NCI-H748 treated with DMSO at 0.1 percent for 48 hours (cell line): ENCODE measurements at regions not wholly inside any gene's neighbourhood (a gene's known extent, or its start where the extent isn't known, plus 50 kb on each side); places are given as distances from the start of the nearest gene placed in this dataset.

ENCODE experiments used
- DNase-seq: peaks from one replicate; lab custom pipeline; 2025; lab: John Stamatoyannopoulos, UW

DNA sequence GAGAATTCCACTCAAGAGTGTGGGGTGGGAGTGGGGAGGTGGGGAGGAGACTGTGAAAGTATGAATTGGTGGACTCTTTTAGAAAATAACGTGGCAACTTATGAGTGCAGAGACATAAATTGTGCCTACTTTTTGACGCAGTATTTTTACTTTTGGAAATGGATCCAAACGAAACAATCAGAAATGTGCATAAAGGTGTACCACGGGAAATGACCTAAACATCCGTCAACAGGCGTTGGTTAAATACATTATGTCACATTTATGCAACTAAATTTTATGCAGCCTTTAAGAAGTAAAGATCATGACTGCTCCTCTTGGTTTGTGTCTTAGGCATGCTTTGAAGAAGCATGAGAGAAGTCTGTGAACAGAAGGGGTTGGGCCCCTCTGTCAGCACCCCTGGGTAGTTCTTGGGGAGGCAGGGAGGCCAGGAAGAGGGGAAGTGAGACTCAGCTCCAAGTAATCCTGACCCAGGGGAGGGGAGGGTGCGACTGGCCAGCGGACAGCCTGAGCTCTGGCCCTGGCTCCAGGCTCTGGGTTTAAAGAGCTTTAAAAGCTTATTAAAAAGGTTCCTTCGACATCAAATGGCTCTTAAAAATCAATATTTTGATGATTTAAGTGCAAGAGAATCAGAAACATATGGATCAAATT lies 126.4 kb upstream of the HAAO start:
- no peak for DNase-seq

GRCh38 chr2:42918041-42918440 lies 125.7 kb upstream of the HAAO start:
- DNase-seq: no peak

DNA sequence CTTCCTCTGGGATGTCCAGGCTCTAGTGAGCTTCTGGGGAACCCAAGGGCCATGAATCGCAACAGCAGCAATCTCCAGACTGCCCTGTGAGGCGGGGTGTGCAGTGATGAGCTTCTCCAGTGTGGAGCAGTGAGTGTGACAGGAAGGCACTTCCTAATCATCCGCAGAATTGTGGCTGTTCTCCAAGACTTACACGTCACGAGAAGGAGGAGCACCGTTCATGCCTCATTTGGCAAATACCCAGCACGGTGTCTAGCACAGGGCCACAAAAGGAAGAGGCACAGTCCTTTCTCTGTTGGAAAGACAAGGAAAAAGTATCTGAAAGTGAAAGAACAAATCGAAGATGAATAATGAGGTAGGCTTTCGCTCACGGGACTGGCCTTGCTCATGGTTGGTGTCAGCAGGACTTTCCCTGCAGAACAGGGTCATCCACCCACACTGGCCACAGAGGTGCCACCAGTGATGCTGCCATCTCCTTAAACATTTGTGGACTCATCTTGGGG lies 125.1 kb upstream of the HAAO start:
- no peak for DNase-seq

- DNase-seq: no peak
Observed at GRCh38 chr2:42916324-42916723, 123.9 kb upstream of the HAAO start.

- DNase-seq: no peak
Observed at GRCh38 chr2:42914860-42915259, 122.5 kb upstream of the HAAO start.

DNA sequence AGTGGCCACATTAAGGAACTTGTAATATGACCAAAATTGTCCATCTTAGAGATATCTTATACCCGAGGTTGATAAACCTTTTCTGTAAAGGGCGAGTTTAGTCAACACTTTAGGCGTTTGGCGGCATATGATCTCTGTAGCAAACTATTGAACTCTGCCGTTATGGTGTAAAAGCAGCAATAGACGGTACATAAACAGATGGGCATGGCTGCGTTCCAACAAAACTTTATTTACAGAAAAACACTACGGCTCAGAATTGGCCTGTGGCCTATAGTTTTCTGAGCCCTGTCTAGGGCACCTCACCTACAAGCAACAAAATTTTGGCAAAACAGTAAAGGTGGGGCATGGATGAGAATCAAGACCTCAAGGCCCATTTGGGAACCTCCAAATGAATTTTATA lies 121.9 kb upstream of the HAAO start:
- DNase-seq: no peak

DNA sequence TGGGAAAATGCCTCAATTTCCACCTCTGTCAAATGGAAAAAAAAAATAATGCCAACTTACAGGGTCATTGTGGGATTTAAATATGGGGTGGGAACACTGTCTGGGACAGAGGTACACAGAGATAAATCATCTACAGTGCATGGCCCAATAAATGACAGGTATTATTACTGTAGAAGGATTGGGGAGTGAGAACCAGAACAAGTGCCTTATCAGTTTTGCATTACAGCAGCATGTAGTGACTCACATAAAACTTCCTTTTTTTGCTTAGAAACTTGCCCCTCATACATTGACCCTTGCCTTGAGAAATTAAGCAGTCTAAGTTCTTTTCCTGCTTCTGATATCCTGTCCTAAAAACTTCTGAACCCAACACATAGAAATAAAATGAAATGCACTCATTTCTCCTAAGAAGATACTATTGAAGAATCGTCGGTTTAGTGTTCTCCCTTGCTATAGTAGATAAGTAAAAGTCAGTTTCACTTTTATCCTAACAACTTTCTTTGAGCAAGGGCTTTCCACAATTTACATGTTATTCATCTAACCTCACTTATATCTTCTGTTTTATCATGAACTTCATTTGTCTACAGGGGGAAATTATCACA lies 121.0 kb upstream of the HAAO start:
- no peak for DNase-seq

DNA sequence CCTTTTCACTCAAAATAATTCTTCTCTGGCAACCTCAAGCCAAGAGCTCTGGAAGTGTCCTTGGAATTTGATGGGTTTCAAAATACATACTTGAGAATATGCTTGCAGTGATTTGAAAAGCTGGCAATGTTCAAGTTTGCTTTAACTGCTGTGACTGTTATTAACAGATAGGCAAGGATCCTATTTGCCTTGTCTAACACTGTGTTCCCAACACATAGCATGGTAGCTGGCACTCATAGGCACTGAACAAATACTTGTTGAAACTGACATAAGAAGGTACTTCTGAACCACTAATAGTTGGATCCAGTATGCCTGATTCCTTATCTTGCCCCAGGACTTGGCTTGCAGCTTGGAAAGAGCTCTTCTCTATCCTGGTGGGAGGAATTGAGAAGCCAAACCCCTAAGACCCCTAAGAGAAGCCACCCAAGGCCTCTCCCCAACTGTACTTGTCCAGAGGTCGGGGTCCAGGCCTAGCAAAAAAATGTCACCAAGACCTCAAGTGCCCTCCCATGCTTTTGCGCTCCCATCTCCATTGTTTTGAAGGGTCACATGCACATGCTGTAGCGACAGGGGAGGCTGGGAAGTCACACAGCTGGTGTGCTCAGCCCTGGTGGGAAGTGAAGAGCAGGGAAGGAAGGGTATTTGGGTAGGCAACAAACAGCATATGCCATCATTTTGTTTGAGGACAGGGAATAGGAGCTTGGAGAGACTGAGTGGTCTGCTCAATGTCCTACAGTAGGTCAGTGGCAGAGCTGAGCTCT lies 118.4 kb upstream of the HAAO start:
- no peak for DNase-seq

DNA sequence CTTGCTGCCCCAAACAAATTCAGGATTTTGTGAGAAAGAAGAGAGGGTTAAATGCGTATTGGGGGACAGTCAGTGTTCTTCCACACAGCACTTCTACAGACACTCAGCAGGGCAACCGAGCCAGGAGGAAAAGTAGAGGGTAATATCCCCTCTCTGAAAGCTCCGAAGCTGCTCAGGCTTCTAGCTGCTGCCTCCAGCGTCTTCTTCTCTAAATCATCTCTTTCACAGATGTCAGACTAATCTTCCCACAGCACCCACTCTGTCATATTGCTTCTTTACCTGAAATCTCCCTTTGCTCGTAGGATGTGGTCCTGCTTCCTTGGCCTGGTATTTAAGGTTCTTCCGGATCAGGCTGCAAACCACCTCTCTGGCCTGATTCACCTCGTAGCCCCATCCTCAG lies 117.6 kb upstream of the HAAO start:
- DNase-seq: no peak

DNA sequence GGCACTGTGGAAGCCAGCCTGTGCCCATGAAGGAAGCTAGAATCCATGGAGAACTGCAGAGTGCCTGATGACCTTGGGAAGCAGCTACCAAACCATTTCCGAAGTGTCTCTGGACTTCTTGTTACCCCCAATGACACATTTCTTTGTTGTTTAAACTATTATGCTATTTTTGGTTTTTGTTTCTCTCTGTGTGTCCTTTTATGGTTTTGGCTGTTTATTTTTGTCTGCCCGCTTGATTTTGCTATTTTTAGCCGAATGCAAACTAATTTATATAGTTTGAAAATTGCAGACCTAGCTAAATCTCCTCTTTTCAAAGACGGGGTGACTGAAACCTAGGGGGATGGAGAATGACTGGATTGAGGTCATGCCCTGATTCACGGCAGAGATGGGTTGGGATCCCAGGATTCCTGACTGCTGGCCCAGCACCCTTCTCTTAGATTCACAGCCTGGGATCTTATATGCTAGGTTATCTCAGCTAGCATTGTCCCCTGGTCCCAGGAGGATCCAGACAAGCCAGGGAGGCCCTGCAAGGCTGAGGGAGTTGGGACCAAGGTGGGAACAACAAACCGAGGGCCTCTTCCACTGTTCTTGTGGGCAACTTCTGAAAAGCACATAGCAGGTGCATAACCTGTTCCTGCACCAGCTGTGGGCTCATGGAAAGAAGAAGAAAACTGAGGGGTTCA lies 116.3 kb upstream of the HAAO start:
- no peak for DNase-seq

DNA sequence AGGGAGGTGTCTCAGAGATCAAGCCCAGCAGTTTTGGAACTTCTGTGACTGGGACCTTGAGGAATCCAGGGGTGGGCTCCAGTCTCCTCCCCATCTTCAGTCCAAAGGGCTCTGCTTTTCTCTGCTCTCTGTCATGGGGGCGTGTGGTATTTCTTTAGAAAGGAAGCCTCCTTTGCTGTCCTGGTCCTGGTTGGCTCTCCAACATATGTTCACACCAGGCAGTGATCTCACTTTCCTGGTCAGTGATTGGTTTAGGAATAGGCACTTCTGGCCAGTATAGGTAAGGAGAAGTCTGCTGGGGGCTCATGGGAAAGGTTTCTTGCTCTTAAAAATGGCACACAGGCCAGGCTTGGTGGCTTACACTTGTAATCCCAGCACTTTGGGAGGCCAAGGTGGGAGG lies 115.5 kb upstream of the HAAO start:
- no peak for DNase-seq

- peak; percentile 57 for DNase-seq
Observed at GRCh38 chr2:42906557-42907411, 114.4 kb upstream of the HAAO start.

- DNase-seq: no peak
Observed at GRCh38 chr2:42906111-42906556, 113.8 kb upstream of the HAAO start.

DNA sequence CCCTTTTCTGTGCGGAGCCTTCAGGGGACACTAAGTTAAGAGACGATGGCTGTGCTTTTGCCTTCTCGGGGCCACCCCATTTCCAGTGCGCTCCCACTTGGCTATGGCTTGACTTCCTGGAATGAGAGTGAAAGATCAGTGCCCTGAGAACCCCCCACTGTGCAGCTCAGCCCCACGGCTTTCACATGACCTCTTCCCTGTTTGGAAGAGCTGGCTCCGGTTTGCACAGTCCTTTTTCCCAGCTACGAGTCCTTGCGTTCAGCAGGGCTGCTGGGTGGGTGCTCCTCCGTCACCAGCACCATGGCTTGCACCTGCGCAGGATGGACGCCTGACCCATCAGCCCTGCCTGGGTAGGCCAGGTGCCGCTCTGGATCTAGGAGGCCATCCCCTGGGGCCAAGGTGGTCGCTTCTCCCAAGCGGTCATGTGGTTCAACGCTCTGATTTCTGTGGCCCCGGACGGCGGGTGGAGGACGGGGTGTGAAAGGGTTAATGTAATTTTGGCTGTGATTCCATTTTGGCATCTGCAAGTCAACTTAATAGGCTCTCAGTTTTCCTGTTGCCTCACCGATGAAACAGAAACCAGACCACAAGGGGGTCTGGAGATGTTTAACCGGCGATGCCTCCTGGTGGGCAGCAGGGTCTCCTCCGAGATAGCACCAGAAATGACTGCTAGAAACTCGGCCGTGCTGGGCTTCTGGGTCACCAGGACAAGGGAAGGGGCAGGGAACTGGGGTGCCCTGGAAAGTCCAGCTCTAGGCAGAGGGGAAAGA lies 113.1 kb upstream of the HAAO start:
- DNase-seq: no peak

DNA sequence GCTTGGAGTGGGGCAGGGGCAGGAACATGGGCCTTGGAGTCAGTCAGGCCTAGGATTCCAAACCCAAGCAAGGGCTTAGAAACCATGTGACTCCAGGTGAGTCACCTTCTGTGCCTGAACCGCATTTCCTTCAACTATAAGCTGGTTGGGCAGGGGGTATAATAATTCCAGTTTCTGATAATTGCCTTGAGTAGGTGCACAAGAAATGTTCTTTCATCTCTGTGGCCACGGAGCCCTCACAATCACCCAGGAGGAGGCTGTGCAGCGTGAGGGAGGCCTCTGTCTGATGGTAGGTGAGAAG lies 112.1 kb upstream of the HAAO start:
- DNase-seq: no peak

GRCh38 chr2:42903821-42904575 lies 111.6 kb upstream of the HAAO start:
- DNase-seq: peak; percentile 78

DNA sequence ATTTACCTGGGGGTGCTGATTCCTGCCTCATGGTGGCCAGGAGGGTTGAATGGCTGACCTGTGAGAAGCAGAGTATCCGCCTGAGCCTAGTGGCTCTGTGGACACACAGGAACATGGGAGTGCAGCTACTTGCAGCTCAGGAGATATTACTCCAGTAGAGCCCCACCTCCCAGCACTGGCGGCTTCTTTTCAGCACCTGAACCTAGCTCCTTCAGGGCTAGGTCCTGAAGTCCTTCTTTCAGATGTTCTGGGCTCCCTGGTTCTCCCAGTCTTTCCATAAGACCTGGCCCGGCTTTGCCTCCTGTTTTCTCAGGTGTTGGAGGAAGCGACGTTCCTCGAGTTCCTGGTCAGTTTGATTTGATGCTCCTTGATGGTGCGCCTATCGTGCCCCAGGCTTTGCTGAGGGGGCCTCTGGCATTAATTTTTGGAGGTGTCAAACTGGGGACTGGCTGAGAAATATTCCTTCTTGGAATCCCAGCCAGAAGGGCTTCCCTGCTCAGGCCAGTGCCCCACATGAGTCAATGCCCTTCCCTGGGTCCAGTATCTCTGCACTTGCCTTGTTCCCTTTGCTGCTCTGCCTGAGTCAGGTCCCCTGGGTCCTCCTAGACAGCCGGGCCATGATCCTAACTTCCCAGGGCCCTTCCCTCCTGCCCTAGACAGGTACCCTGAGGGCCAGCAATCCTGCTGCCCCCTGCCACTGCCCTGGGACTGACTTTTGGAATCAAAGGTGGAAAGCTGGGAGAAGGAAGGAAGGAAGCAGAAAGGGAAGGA lies 110.7 kb upstream of the HAAO start:
- DNase-seq: no peak

GRCh38 chr2:42901076-42901640 lies 108.8 kb upstream of the HAAO start:
- no peak for DNase-seq

DNA sequence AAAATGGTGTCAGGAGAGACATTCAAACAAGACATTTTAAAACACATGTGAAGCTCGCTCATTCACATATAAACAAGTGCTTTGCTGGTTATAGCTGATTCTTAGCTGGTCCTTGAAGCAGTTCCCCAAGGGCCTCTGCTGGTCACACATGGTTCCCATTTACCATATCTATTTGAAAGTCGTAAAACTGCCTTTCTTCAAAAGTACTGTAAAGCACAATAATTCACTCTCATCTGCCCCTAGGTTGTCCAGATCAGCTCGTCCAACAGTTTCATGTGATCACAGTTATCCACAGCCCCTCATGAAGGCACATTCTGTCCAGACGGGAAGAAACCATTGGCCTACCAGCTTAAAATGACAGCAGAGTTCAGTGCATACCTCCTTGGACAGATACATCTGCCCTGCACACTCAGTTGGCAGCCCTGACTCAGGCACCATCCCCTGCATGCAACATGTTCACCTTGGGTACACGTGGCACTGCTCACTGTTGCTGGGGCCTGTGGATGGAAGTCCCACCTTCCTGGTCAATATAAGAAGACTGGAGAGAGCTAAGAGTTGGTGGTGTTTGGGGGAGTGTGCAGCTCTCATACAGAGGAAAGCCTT lies 108.0 kb upstream of the HAAO start:
- DNase-seq: no peak
